MM.1S (cell line): ENCODE measurements at regions not wholly inside any gene's neighbourhood (a gene's known extent, or its start where the extent isn't known, plus 50 kb on each side); places are given as distances from the start of the nearest gene placed in this dataset.

Source experiments
- CTCF ChIP-seq: fragments of 300-600 bp; sonication (generic); IDR thresholded peaks from 2 replicates; pipeline ENCODE4 v1.5.1; 2016; ENCODE audit warnings: antibody characterized with exemption, low read length, mixed read lengths
- EZH2 ChIP-seq: fragments of 300-600 bp; sonication (generic); optimal IDR thresholded peaks from 2 replicates; pipeline ENCODE3; 2017; ENCODE audit warnings: low read depth, mild to moderate bottlenecking, antibody characterized with exemption, low read length, mixed read lengths
- EZH2phosphoT487 ChIP-seq: fragments of 300-600 bp; sonication (generic); IDR thresholded peaks from 2 replicates; pipeline ENCODE4 v1.6.1; 2018; ENCODE audit warnings: antibody characterized with exemption, low read length

- TF ChIP-seq CTCF: no peak
- TF ChIP-seq EZH2phosphoT487: no peak
- TF ChIP-seq EZH2: no peak
Observed at GRCh38 chr6:154930451-154930851, 64.7 kb upstream of the TIAM2 start.
